Heart left ventricle (tissue), 13 donors: ENCODE measurements at regions not wholly inside any gene's neighbourhood (a gene's known extent, or its start where the extent isn't known, plus 50 kb on each side); places are given as distances from the start of the nearest gene placed in this dataset.
"Not testable (repeated sequence)": the region's sequence is repeated elsewhere in the genome, so short reads cannot be mapped to it uniquely, and the experiment has no call there.

Source experiments
- POLR2A ChIP-seq, 2 donors: fragments of 450-650 bp; IDR thresholded peaks; one replicate each; pipeline ENCODE4 v1.6.1; 2017; ENCODE audit warnings: antibody characterized with exemption in 2 of 2, mild to moderate bottlenecking in 2 of 2, moderate library complexity in 2 of 2
- TF ChIP-seq, protein P1 (sequence below), 12 donors: fragments of 200-600 bp; sonication (generic) in 4 of 12; IDR thresholded peaks; one replicate each; pipeline versions ENCODE4 v1.5.0 to v1.8.0; 2018 to 2022; ENCODE audit warnings: antibody characterized with exemption in 12 of 12, mild to moderate bottlenecking in 5 of 12
- donor health status: ischemic (EF 13 %, LVEDD 7.1; RV severe dilation, severe dysfunction).
- donor health status: DM: no; HTN: yes; CAD: no.
- donor health status: DM: no; HTN: no; CAD: no.
- donor health status: ischemic (EF 25% LVEDD 6.9; RV normal size, moderate dysfunction).
- donor health status: ischemic (EF 25% LVEDD 5.7; RV mildly dilated, moderate dysfunction).
- donor health status: ischemic (EF 35%, LVEDD 5.7; RV mildly dilated, moderate dysfunction).
- donor health status: nonischemic (EF 11% LVEDD 7.7; RV severe dilation, severe dysfunction).
- donor health status: DM: yes; HTN: yes; CAD: no.
- donor health status: PGD.
- donor health status: ischemic (EF 29% LVEDD 5.4; RV normal size, mild dysfunction).
- donor health status: nonischemic (EF 23%, LVEDD 6.1; RV moderate dilation, normal function).

DNA sequence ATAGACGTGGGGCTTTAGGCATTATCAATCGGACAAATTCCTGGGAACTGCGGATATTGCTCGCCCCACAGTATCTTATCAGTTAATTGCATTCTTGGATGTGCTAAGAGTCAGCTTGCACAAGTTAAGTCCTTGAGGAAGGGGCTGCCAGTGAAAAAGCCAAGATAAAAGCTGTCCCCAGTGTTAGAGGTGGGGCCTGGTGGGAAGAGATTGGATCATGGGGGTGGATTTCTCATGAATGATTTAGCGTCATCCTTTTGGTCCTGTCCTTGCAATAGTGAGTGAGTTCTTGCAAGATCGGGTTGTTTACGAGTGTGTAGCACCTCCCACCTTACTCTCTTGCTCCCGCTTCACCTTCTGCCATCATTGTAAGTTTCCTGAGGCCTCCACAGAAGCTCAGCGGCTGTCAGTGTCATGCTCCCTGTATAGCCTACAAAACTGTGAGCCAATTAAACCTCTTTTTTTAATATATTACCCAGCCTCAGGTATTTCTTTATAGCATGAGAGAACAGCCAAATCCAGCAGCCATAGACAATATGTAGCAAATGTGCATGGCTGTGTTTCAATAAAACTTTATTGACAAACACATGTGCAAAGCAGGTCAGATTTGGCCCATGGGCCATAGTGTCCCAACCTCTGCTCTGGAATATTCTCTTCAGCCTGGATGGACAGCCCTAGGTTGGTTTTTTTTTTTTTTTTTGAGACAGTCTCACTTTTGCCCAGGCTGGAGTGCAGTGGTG lies 189.2 kb downstream of the OTOP1 start:
- TF ChIP-seq, protein P1, sequence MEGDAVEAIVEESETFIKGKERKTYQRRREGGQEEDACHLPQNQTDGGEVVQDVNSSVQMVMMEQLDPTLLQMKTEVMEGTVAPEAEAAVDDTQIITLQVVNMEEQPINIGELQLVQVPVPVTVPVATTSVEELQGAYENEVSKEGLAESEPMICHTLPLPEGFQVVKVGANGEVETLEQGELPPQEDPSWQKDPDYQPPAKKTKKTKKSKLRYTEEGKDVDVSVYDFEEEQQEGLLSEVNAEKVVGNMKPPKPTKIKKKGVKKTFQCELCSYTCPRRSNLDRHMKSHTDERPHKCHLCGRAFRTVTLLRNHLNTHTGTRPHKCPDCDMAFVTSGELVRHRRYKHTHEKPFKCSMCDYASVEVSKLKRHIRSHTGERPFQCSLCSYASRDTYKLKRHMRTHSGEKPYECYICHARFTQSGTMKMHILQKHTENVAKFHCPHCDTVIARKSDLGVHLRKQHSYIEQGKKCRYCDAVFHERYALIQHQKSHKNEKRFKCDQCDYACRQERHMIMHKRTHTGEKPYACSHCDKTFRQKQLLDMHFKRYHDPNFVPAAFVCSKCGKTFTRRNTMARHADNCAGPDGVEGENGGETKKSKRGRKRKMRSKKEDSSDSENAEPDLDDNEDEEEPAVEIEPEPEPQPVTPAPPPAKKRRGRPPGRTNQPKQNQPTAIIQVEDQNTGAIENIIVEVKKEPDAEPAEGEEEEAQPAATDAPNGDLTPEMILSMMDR (IDR thresholded peaks at IDR 0.05), result not testable (repeated sequence)
- TF ChIP-seq POLR2A (IDR thresholded peaks at IDR 0.05), result not testable (repeated sequence)
